T-helper 2 cell (primary cell): ENCODE measurements at regions not wholly inside any gene's neighbourhood (a gene's known extent, or its start where the extent isn't known, plus 50 kb on each side); places are given as distances from the start of the nearest gene placed in this dataset.
"Not testable (repeated sequence)": the region's sequence is repeated elsewhere in the genome, so short reads cannot be mapped to it uniquely, and the experiment has no call there.

ENCODE experiments used
- DNase-seq, 5 experiments: peaks; one replicate each; pipeline versions ENCODE4 v3.0.0 to v3.0.0-alpha.2; 2012 to 2022

DNA sequence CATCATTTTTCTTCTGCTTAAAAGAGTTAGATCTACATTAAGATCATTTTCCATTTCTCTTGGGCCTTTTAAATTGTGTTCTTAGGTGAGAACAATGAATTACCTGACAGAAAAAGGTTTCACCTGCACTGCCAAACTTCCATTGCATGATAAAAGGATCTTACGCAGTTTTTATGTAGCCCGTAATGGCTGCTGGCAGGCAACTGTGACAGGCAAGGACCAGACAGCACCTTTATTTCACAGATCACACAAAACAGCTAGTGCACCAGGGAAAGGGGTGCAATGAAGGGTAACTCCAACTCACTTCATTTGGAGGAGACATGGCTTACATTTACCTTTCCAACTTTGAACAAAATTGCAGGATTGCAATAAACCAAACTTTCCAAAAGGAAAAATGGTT, 159.8 kb downstream of the SLITRK1 start:
- DNase-seq: no peak

DNA sequence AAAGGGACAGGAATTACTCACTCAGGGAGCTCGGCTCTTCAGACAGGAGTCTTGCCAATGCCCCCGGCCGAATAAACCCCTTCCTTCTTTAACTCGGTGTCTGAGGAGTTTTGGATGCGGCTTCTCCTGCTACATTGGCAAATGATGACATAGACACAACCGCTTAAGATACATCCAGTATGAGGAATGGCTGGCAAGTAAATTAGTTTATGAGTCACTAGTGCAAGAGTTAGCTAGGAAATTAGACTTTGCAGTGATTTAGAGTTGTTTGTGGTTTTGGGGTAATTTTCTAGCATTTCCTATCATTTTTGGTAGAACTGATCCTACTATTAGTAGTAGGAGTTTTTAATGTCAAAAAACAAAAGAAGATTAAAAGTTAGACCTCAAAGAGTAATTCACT, 166.2 kb downstream of the SLITRK1 start:
- DNase-seq: no peak

DNA sequence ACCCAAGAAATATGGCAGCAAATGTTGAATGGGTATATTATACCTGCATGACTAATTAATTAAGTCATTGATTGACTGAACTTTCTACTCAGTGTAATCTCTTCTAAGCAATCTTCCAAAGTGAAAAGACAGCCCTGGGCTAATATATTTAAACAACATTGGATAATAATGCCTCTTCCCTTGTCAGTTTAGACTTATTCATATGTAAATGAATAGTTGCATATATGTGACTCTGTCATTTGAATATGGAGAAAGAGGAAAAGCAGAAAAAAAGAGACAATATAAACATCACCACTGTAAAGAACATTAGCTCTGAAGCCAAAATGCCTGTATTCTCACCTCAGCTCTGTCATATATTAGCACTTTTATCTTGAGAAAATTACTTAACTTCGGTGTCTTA, 168.0 kb downstream of the SLITRK1 start:
- DNase-seq: no peak

DNA sequence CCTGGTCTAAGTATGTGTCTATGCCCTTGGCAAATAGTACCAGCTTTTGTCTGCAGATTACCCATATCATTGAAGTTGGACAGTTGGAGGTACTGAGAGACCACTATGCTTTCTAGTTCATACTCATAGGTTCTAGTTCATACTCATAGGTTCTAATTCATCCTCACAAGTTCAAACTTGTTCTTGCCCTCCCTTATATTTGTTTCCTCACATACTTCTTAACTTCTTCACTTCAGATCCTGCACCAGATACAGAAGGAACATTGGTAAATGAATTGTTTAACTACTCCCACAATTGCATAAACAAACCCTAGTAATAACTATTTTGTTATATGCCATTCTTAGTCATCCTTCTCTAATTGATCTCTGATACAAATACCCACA, 172.2 kb downstream of the SLITRK1 start:
- no peak for DNase-seq

DNA sequence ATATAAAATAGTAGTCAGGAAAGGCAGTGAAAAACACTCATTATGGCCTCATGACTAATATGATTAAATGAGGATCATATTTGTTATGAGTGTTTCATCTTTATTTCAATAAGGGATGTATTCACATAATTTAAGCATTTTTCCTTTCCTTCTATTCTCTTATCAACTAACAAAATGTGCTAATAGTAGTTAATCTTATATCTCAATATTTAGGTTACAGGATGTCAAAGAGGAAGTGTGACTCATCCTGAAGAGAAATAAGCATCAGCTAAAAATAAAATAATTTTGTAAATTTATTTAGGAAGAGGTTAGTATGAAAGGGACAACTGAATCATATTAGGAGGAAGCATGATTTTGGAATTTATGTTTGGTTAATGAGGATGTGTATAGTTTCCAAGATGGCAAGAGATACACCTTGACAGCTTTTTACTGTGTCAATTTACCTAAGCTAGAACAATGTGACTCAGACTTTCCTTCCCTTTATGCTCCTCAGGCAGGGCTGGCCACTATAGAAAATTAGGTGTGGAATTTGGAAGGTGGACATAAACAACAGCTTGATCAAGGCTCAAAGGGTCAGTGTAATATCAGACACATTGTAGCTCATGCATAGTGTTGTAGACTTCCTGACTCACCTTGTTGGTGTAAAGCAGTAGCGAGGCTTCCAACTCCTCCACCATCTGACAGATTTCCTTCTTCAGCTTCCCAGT, 172.7 kb downstream of the SLITRK1 start:
- no peak for DNase-seq

DNA sequence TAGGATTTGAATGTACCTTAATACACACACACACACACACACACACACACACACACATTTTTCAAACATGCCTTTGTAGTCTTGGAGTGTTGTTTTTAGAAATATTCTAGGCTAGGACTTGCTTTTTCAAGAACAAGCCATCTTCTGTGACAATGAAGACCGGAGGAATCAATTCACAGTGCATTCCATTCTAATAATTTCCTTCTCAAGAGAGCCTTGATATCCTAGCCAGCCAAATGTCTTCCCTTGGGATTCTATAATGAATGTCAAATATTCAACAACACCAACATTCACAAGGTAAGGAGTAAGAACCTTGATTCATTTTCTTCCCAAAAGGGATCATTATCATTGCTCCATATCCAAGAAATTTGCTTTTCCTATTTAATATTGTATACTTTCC, 180.3 kb downstream of the SLITRK1 start:
- no peak for DNase-seq

DNA sequence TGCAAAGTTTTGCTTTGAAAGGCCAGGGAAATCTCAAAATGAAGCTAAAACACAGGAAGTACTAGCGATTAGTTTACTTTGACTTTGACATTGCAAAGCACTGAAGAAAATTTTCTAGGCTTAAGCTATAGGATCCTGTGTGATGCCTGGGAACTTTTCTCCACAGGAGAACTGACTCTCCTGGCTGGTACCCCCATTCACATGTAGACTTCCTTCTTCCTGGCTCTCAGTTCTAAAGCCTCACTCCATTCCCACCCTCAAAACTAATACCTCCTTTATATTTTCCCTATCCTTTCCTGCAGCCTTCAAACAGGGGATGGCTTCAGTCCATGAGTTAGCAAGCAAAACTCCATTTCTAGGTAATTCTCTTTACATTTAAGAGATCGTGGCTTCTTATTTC, 189.5 kb downstream of the SLITRK1 start:
- no peak for DNase-seq

DNA sequence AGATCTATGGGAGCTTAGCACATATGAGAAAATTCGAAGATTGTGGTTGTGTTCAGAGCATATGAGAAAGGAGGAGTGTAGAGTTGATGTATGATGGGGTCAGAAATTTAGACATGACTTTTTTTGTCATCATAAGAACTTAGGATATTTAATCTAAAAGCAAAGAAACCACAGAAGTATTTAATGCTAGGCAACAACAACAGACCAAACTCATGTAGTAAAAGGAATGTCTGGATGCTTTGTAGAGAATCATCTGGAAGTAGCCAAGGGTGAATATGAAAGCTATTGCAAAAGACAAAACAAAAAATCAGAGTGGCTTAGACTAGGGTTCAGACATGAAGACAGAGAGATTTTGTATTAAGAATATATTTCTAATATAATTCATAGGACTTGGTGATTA, 190.3 kb downstream of the SLITRK1 start:
- no peak for DNase-seq

DNA sequence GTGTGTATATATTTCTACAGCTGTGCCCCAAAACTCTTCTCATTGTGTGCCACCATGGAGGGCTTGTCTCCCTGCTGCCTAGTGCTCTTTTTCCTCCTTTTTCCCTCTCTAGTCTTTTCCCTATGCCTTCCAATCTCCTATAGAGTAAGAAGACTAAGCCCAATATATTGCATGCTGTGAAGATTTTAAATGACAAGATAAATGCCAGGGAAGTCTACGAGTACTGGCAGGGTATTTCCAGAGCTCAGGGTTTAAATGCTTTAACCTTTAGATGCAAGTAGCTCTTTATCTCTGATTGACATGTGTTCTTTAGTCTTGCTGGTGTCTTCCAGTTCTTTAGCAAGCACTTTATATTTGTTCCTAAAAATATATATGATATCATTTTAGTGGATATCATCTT, 200.7 kb downstream of the SLITRK1 start:
- no peak for DNase-seq

DNA sequence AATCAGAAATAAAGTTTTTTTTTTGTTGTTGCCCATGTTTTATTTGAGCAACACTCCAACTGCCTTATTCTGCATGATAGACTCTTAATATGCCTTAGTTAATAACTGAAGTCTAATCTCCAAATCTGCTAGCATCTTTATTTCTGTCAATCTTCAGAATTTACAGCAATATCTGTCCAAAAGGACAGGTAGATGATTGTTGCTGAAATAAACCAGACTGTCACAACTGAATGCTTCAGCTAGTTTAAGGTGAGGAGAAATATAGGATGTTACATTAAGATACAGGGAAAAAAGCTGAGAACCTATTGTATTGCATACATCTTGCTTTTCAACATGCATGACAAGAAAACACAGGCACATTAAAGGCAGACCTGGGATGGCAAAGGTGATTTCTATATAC, 204.3 kb downstream of the SLITRK1 start:
- no peak for DNase-seq

DNA sequence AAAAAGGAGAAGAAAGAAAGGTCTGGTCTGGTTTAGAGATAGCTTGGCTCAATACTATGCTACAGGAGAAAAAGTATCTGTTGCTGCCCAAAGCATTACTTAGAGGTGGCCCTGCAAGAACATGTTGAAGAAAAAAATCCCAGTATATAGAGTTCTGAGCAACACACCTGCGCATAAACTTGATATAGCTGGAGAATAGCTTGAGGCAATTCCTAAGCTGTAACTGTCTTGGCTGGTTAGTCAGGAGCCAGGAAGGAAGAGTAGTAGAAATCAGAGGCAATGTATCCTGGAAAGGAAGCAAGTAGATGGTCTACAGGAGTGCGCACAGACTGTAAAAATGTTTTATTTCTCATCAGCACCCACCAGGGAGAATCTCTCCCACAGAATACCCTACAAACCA, 209.7 kb downstream of the SLITRK1 start:
- no peak for DNase-seq

DNA sequence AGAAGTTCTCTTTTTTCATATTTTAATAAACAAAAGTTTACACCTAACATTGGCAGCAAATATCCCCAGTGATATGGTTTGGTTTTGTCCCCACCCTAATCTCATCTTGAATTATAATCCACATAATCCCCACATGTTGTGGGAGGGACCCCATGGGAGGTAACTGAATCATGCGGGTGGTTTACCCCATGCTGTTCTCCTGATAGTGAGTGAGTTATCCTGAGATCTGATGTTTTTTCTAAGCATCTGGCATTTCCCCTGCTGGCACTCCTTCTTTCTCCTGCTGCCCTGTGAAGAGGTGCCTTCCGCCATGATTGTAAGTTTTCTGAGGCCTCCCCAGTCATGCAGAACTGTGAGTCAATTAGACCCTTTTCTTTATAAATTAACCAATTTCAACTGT, 214.7 kb downstream of the SLITRK1 start:
- no peak for DNase-seq

DNA sequence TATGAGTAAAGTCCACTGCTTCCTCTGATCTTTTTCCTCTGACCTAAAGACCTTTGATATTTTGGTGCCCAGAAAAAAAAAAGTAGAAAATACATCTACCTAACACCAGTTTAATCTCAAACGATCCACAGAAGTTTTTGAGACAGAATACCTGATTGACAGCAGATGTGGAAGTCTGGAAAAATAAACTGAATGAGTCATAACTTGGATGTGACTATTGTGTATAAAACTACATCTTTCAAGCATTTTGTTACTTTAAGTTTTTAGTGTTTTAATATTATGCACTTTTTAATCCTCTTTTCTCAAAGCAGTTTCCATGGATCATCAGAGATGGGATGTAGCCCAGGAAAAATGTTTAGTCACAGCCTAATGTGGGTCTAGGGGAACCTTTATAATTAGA, 216.1 kb downstream of the SLITRK1 start:
- no peak for DNase-seq

DNA sequence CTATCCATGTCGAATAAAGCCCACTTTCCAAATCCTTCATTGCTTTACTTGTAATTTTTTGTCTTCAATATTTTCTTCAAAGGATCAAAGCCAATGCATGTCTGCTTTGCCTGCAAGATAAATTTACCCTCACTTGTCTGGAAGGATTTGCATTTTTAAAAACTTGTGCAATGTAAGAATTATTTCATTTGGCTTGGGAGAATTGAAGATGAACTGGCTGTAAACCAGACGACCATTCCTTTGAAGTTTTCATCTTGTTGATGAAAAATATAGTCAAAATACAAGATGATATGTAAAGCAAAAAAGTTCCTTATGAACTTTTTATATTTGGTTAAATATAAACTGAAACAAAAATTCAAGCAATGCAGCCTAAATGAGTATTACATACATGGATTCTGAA, 225.0 kb downstream of the SLITRK1 start:
- no peak for DNase-seq

DNA sequence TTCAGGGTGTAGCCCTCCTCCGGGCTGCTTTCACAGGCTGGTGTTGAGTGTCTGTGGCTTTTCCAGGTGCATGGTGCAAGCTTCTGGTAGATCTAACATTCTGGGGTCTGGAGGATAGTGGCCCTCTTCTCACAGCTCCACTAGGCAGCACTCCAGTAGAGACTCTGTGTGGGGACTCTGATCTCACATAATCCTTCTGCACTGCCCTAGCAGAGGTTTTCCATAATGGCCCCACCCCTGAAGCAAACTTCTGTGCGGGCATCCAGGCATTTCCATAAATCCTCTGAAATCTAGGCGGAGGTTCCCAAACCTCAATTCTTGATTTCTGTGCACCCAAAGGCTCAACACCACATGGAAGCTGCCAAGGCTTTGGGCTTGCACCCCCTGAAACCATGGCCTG, 239.7 kb downstream of the SLITRK1 start:
- not testable (repeated sequence) for DNase-seq

DNA sequence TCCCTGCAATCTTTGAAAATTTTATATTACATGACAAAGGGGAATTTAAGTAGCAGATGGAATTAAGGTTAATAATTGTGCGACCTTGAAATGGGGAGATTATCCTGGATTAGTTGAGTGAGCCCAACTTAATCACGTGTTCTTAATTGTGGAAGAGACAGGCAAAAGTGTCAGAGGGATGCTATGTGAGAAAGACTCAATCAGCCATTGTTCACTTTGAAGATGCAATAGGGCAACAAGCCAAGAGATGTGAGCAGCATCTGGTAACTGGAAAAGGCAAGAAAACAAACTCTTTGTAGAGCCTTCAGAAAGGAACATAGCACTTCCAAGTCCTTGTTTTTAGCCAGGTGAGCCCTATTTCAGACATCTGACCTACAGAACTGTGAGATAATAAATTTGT, 247.7 kb downstream of the SLITRK1 start:
- no peak for DNase-seq

DNA sequence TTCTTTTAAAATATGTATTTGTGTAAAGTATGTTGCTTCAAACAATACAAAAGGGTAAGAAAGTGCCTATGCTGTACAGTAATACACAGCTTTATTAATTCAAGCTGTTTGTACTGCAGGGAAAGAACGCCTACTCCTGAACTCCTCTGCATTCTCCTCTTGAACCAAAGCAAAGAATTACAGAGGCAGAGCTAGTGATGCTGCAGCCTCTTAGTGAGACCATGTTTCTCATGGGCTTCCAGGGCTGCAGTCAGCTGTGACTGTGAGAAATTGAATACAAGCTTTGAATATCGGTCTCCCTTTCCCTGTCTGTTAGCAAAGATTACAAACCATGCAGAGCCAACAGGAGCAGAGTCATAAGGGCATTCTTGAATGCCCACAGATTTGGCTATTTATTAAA, 248.5 kb downstream of the SLITRK1 start:
- DNase-seq: no peak

DNA sequence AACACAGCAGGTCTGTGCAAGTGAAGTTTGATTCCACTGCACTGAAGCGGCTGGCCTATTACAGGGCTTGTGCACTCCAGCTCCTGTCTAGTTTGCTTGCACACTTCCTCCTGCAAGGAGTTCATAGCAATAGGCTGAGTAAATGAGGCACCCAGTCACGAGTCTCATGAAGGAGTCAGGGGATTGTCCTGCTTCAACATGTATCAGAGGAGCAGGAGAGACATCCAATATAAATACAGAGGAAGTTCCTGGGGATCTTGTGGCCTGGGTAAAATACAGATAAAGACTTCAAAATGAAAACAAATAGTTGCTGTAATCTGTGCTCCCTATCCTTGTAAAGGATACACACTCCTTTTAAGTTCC, 259.9 kb downstream of the SLITRK1 start:
- DNase-seq: no peak

DNA sequence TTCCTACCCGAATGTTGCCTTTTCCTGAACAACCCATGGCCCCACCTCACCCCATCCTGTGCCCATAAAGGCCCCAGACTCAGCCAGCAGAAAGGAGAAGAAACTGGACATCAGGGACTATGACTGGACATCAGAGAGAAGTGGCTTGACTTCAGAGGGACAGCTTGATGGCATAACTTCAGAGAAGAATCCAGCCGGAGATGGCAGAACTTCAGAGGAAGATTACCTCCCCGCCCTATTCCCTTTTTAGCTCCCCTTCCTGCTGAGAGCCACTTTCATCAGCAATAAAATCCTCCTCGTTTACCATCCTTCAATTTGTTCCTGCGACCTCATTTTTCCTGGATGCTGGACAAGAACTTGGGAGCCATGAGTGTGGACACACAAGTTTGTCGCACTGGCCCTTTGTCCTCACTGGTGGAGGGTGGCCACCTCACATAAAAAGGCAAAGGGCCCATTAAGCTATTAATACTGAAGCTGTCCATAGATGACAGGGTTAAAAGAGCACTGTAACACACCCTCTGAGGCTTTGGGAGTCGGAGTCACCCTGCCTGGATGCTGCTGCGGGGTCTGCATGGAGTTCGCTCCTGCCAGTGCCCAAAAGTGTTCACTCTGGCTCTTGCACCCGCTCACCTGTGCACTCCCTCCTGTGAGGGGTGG, 260.4 kb downstream of the SLITRK1 start:
- DNase-seq: no peak

DNA sequence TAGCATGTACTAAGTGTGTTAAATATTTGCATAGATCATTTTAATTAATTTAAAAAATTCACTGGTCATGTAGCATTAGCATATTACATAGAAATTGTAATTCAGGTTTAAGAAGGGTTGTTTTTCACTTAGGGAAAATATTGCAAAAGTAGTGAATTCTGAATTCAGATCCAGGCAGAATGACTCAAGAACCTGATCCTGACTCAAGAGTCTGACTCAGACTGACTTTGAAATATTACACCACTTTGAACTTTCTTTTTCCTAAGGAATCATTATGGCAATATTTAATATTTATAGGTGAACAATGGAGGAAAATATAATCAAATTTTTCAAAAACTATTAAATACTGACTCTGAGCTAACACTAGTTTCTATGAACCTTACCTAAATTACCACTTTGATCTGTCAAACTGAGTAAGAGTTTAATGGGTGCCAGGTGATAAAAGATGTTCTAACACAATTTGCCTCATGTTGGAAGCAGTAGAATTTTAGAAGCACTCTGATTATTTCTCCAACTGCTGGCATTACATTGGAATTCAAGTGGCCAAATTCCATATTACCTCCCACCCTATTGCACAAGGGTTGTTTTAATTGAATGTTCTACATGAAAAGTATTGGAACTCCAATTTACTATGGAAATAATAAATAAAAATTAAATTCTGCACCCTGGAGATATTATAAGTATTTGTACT, 261.6 kb downstream of the SLITRK1 start:
- DNase-seq: no peak

DNA sequence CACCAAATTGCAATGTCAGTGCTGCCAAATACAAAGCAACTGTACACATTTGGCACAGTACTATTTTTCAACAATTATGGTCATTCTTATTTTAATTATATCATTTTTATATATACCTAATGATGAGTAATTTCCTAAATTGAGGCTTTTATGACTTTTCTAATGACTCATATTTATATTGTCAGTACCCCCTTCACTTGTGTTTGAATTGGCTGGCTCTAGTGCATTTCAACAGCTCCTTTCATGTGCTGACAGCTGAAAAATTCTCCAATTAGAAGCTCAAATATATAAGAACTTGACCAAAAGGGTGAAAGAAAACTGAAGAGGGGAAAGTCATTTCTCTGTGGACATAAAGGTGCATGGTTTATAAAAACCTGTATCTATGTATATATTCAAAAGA, 263.3 kb downstream of the SLITRK1 start:
- no peak for DNase-seq

DNA sequence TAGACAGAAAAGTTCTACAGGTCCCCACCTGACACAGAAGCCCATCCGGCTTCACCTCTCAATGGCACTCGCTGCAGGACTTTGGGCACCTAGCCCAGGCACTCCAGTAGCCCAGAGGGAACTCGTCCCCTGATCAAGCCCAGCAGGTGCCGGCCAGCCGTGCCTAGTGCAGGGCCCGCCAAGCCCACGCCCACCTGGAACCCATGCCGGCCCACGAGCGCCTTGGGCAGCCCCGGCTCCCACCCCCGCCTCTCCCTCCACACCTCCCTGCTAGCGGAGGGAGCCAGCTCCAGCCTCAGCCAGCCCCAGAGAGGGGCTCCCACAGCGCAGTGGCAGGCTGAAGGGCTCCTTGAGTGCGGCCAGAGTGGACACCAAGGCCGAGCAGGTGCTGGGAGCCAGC, 268.8 kb downstream of the SLITRK1 start:
- no peak for DNase-seq

DNA sequence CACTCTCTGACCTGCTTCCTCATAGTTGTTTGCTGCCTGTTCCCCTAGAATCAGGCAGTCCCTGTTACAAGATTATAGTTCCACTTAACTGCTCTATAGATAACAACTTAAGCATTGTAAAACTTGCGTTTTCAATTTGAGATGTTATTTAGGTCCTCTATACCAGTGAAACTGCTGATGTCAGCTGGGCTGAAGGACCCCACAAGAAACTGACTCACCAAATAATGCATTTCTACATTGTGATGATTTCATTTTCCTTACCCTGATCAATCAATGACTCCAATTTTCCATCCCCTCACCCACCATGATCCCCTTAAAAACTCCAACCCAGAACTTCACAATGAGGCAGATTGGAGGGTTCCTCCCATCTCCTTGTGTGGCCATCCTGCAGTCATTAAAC, 280.7 kb downstream of the SLITRK1 start:
- no peak for DNase-seq

DNA sequence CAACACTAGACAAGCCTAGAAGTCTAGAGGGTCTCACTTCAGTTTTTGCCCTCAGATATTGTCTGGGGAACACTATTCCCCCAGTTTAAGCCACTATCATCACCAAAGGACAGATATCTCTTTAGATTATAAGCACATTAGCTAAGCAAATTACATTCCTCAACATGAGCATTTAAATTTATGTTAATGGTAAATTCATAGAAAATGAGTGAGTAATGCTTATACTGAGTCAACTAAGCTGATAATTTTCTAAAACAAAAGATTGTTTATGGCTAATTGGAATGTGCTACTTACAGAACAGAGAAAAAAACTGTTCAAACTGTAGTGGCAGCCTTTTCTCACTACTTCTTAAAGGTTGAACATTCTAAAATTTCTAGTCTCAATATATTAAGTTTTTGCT, 290.2 kb downstream of the SLITRK1 start:
- DNase-seq: no peak

DNA sequence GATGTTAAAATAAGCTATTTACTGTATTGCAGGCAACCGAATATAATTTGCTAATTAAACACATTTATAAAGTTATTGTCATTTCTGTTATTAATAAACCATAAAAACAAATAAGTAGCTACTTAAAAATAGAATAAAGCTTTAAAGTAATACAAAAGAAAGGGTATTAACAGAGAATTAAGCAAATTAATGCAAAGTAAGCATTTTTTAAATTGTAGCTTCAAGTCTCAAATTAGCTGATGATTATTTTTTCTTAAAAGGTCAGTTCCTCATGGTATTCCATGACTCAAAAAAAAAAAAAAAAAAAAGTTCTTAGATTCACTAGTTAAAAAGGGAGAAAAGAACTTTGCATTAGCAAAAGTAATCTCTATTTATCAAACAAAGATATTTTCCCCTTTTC, 292.5 kb downstream of the SLITRK1 start:
- DNase-seq: no peak
